Mesenchymal stem cell (in vitro differentiated cells and primary cell): ENCODE measurements at regions not wholly inside any gene's neighbourhood (a gene's known extent, or its start where the extent isn't known, plus 50 kb on each side); places are given as distances from the start of the nearest gene placed in this dataset. TPM values are rescaled to one million over a fixed set of nuclear protein-coding genes. Genes with fewer than 3 reads are reported as not detected.

Experiments used
- DNase-seq: peaks from one replicate; pipeline ENCODE4 v3.0.0-alpha.2; 2013
- H2AFZ ChIP-seq: one replicate; pipeline ENCODE4 v1.6.1; 2013; ENCODE audit warnings: low read depth, mild to moderate bottlenecking, control low read depth, inconsistent platforms, low read length, moderate library complexity
- H2AK5ac ChIP-seq: 2 replicates; pipeline ENCODE4 v1.6.1; 2013; ENCODE audit warnings: low read length, moderate library complexity, mild to moderate bottlenecking, inconsistent platforms; ENCODE audit not compliant: severe bottlenecking
- H2BK120ac ChIP-seq: one replicate; pipeline ENCODE4 v1.6.1; 2013; ENCODE audit warnings: low read depth, mild to moderate bottlenecking, inconsistent platforms, low read length, moderate library complexity
- H2BK12ac ChIP-seq, 2 experiments: one replicate each; pipeline ENCODE4 v1.6.1; 2013; ENCODE audit warnings: inconsistent platforms in 2 of 2, low read length in 2 of 2, mild to moderate bottlenecking in 2 of 2, moderate library complexity in 2 of 2, control low read depth in 1 of 2
- H2BK15ac ChIP-seq: one replicate; pipeline ENCODE4 v1.6.1; 2013; ENCODE audit warnings: mild to moderate bottlenecking, low read depth, inconsistent platforms; ENCODE audit not compliant: poor library complexity, severe bottlenecking
- H2BK5ac ChIP-seq: 2 replicates; pipeline ENCODE4 v1.6.1; 2013; ENCODE audit warnings: low read depth, mild to moderate bottlenecking, low read length, control low read depth, inconsistent platforms; ENCODE audit not compliant: poor library complexity, severe bottlenecking
- H3K14ac ChIP-seq, 2 experiments: one replicate each; pipeline ENCODE4 v1.6.1; 2013; ENCODE audit warnings: inconsistent platforms in 2 of 2, low read length in 2 of 2, control low read depth in 1 of 2, mild to moderate bottlenecking in 1 of 2, moderate library complexity in 1 of 2
- H3K18ac ChIP-seq, 2 experiments: one replicate each; pipeline ENCODE4 v1.6.1; 2013; ENCODE audit warnings: inconsistent platforms in 2 of 2, low read length in 2 of 2, control low read depth in 1 of 2, low read depth in 1 of 2, mild to moderate bottlenecking in 1 of 2
- H3K23ac ChIP-seq, 2 experiments: one replicate each; pipeline ENCODE4 v1.6.1; 2013; ENCODE audit warnings: inconsistent platforms in 2 of 2, low read length in 2 of 2, mild to moderate bottlenecking in 2 of 2, moderate library complexity in 2 of 2, control low read depth in 1 of 2
- H3K27ac ChIP-seq: 2 replicates; pipeline ENCODE4 v1.5.1; 2013; ENCODE audit warnings: mild to moderate bottlenecking, moderate library complexity, low read length, control low read depth, inconsistent platforms; ENCODE audit not compliant: poor library complexity, severe bottlenecking
- H3K27me3 ChIP-seq, 2 experiments: 2 replicates each; pipeline versions ENCODE4 v1.6.1 to v1.7.0; 2013; ENCODE audit warnings: low read length in 2 of 2, mild to moderate bottlenecking in 2 of 2, moderate library complexity in 2 of 2, control low read depth in 1 of 2, inconsistent platforms in 1 of 2; ENCODE audit not compliant: control insufficient read depth in 1 of 2, insufficient read depth in 1 of 2
- H3K36me3 ChIP-seq, 2 experiments: 2 replicates each; pipeline versions ENCODE4 v1.6.1 to v1.7.0; 2013; ENCODE audit warnings: low read length in 2 of 2, control low read depth in 1 of 2, inconsistent platforms in 1 of 2, low read depth in 1 of 2, mild to moderate bottlenecking in 1 of 2; ENCODE audit not compliant: insufficient read depth in 2 of 2, control insufficient read depth in 1 of 2
- H3K4ac ChIP-seq, 2 experiments: one replicate each; pipeline ENCODE4 v1.6.1; 2013; ENCODE audit warnings: inconsistent platforms in 2 of 2, low read length in 2 of 2, mild to moderate bottlenecking in 2 of 2, moderate library complexity in 2 of 2, control low read depth in 1 of 2, low read depth in 1 of 2
- H3K4me1 ChIP-seq: 2 replicates; pipeline ENCODE4 v1.6.1; 2013; ENCODE audit warnings: low read depth, low read length, control low read depth; ENCODE audit not compliant: control insufficient read depth, insufficient read depth
- H3K4me2 ChIP-seq: 2 replicates; pipeline ENCODE4 v1.6.1; 2013; ENCODE audit warnings: low read length, mild to moderate bottlenecking, inconsistent platforms; ENCODE audit not compliant: poor library complexity, severe bottlenecking
- H3K4me3 ChIP-seq, 2 experiments: 2 replicates each; pipeline versions ENCODE4 v1.5.1 to v1.7.0; 2013; ENCODE audit warnings: low read length in 2 of 2, mild to moderate bottlenecking in 2 of 2, control low read depth in 1 of 2, low read depth in 1 of 2; ENCODE audit not compliant: insufficient read depth in 1 of 2
- H3K79me1 ChIP-seq: replicated peaks from 2 replicates; pipeline ENCODE4 v1.6.1; 2013; ENCODE audit warnings: mild to moderate bottlenecking, control low read depth, low read length, inconsistent platforms; ENCODE audit not compliant: poor library complexity, severe bottlenecking
- H3K9ac ChIP-seq: 2 replicates; pipeline ENCODE4 v1.7.0; 2013; ENCODE audit warnings: mild to moderate bottlenecking, low read length, moderate library complexity
- H3K9me3 ChIP-seq: 2 replicates; pipeline ENCODE4 v1.7.0; 2013; ENCODE audit warnings: mild to moderate bottlenecking, low read length; ENCODE audit not compliant: control insufficient read depth
- H4K8ac ChIP-seq: one replicate; pipeline ENCODE4 v1.6.1; 2013; ENCODE audit warnings: inconsistent platforms, mild to moderate bottlenecking, low read length, moderate library complexity
- H4K91ac ChIP-seq: one replicate; pipeline ENCODE4 v1.6.1; 2013; ENCODE audit warnings: mild to moderate bottlenecking, low read length, inconsistent platforms
- WGBS: methylation state at CpG from one replicate; pipeline ENCODE4 v1.1.7; 2013; ENCODE audit warnings: mixed read lengths; 5-methylcytosine and 5-hydroxymethylcytosine counted together
- small RNA-seq: library from polyadenylated mRNA; stranded (forward); fragments of <200 nt; extraction: miRNeasy Mini kit (QIAGEN cat#:217004); gene quantifications from one replicate; pipeline ENCODE3, GENCODE V24; 2013; ENCODE audit warnings: low read depth

DNA sequence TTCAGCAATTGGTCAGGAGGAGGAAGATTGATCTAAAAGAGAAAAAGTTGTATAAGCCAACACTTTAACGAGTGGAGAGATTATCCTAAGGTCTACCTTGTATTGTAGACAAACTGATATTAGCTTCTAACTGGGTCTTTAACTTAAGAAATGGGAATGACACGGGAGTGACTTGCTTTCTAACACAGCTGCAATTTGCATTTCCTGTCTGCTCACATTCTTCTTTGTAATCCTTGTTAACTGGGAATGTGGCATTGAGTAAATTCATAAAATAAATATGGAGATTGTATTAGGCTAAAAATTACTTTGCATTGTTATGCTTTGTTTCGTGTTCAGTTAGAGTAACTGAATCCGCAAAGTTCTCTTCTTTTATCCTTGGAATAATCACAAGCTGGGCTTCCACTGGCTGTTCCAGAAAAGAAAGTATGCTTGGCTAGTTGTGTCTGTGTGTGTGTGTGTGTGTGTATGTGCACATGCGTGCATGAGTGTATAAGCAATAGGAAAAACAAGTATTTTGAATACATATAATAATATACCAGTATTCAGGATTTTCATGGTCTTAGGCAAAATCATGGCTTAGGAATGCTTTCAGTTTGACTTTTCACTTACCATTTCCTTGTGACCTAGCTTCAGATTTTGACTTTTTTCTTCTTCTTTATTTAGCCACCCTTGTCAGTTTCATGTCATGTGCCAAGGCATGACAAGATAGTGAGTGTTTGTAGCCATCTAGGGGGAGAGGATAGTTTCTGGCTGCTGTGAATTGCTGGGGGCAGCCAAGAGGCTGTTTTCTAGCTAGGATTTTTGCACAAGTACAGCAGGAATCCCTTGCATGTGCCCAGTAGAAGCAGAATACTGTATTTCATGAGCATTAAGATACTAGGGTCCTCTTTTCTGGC lies 54.5 kb upstream of the FZD8 start:
- Histone ChIP-seq H4K8ac (no peak overlapping the region), H2AK5ac (no peak overlapping the region), H3K18ac (no peak overlapping the region), H3K9ac (no peak overlapping the region), H3K27ac (no peak overlapping the region), H3K23ac (no peak overlapping the region), H3K9me3 (no peaks in the 10 kb centered on the region), H3K4me3 (no peak overlapping the region), H2BK15ac (no peak overlapping the region), H2BK12ac (no peak overlapping the region), H2BK5ac (no peak overlapping the region), H3K79me1 (no peaks in the 10 kb centered on the region), H2BK120ac (no peak overlapping the region), H3K4ac (no peak overlapping the region), H3K36me3 (no peaks in the 10 kb centered on the region), H4K91ac (no peak overlapping the region), H2AFZ (no peak overlapping the region), H3K14ac (no peak overlapping the region), H3K4me2 (no peak overlapping the region), H3K4me1 (no peaks in the 10 kb centered on the region), H3K27me3 (peaks cover 0 to 10% of the 10 kb centered on the region in 2 experiments)
- 55% methylated on average over 3 of the region's 5 CpGs for WGBS
- DNase-seq, result no peak

GRCh38 chr10:35693800-35694199 lies 51.7 kb upstream of the FZD8 start:
- no peak overlapping the region for H3K4ac ChIP-seq
- H3K27me3 ChIP-seq, result peaks cover 0 to 14% of the 10 kb centered on the region in 2 experiments
- no peak overlapping the region for H2BK5ac ChIP-seq
- no peak for DNase-seq
- no peaks in the 10 kb centered on the region for H3K9me3 ChIP-seq
- H3K4me1 ChIP-seq, result no peaks in the 10 kb centered on the region
- H2BK120ac ChIP-seq, result no peak overlapping the region
- H4K8ac ChIP-seq, result no peak overlapping the region
- no peak overlapping the region for H3K4me3 ChIP-seq
- no peaks in the 10 kb centered on the region for H3K36me3 ChIP-seq
- H2AFZ ChIP-seq, result no peak overlapping the region
- WGBS, result 97% methylated on average over 4 of the region's 6 CpGs
- no peaks in the 10 kb centered on the region for H3K79me1 ChIP-seq
- no peak overlapping the region for H2BK15ac ChIP-seq
- no peak overlapping the region for H3K9ac ChIP-seq
- no peak overlapping the region for H2AK5ac ChIP-seq
- H2BK12ac ChIP-seq, result no peak overlapping the region
- H3K14ac ChIP-seq, result no peak overlapping the region
- H3K23ac ChIP-seq, result no peak overlapping the region
- no peak overlapping the region for H3K4me2 ChIP-seq
- H4K91ac ChIP-seq, result no peak overlapping the region
- H3K18ac ChIP-seq, result no peak overlapping the region
- H3K27ac ChIP-seq, result no peak overlapping the region

Small RNA genes in the stretch of these regions (small RNA-seq; reads per million reads assigned to genes)
- not detected for gene RF00019
- gene RF00561, result not detected
